ENCODE measurements at regions not wholly inside any gene's neighbourhood (a gene's known extent, or its start where the extent isn't known, plus 50 kb on each side); places are given as distances from the start of the nearest gene placed in this dataset.

DNA sequence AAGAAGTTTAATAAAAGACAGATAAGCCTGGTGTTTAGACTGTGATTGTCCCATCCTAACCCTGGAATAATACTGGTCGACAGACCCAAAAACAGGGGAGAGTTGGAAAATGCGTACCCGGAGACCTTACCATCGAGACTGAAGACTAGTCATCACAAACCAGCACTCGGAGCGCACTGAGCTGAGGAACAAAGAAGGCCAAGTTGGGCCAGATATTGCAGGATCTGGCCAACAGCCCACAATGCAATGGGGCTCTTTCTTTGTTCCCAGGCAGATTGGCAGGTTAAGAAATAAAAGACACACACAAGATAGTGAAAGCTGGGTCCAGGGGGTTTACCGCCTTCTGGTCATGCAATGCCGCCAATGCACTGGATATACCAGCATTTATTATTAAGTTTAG lies 188.7 kb upstream of the RAI14 start:
- TF ChIP-seq ZNF274 (IDR thresholded peaks at IDR 0.05; ENCODE audit: low read depth, low read length) = no peak
- no peak for TF ChIP-seq YY1 (IDR thresholded peaks at IDR 0.05; ENCODE audit: insufficient read depth, insufficient read length)
- TF ChIP-seq SUZ12 (IDR thresholded peaks at IDR 0.05; ENCODE audit: extremely low read depth, insufficient read depth, insufficient read length) = no peak

Measured in NT2/D1 (cell line).